K562 (cell line): ENCODE measurements at regions not wholly inside any gene's neighbourhood (a gene's known extent, or its start where the extent isn't known, plus 50 kb on each side); places are given as distances from the start of the nearest gene placed in this dataset.

Source experiments
- MYNN ChIP-seq, 2 experiments: sonication (generic); formaldehyde crosslinking in 1 of 2; IDR thresholded peaks; 2 replicates each; pipeline versions ENCODE4 v1.5.0 to v1.6.1; 2016 to 2020; ENCODE audit warnings: antibody characterized with exemption in 1 of 2, missing genetic modification reagents in 1 of 2
- RBM14 ChIP-seq: fragments of 200-400 bp; formaldehyde crosslinking; IDR thresholded peaks from 2 replicates; pipeline ENCODE4 v1.6.1; 2018; ENCODE audit warnings: low read depth, mild to moderate bottlenecking, low read length, moderate library complexity, borderline replicate concordance; ENCODE audit not compliant: insufficient read depth
- SIN3A ChIP-seq, 2 experiments: fragments of 150-350 bp in 1 of 2; IDR thresholded peaks; 2 replicates each; pipeline ENCODE4 v1.6.1; 2011 to 2016; ENCODE audit warnings: borderline replicate concordance in 2 of 2, low read depth in 2 of 2, low read length in 2 of 2, mild to moderate bottlenecking in 2 of 2, moderate library complexity in 2 of 2; ENCODE audit not compliant: control insufficient read depth in 1 of 2
- TBP ChIP-seq: optimal IDR thresholded peaks from 2 replicates; pipeline ENCODE3; 2011; ENCODE audit warnings: low read depth, low read length, improper control_type of control experiment
- ZNF12 ChIP-seq: sonication (generic); formaldehyde crosslinking; IDR thresholded peaks from 2 replicates; pipeline ENCODE4 v1.4.0; 2020; ENCODE audit warnings: mild to moderate bottlenecking, missing genetic modification reagents
- ZNF224 ChIP-seq: sonication (generic); formaldehyde crosslinking; IDR thresholded peaks from 2 replicates; pipeline ENCODE4 v1.8.0; 2022; ENCODE audit warnings: mild to moderate bottlenecking, missing genetic modification reagents
- ZNF311 ChIP-seq: fragments of 250-450 bp; sonication (Bioruptor Pico); IDR thresholded peaks from 2 replicates; pipeline ENCODE4 v1.4.0; 2020; ENCODE audit warnings: mild to moderate bottlenecking, moderate library complexity
- TF ChIP-seq, protein P1 (sequence below), 2 experiments: fragments of 450-650 bp; IDR thresholded peaks; 2 replicates each; pipeline ENCODE4 v1.6.1; 2016; ENCODE audit warnings: mild to moderate bottlenecking in 2 of 2, borderline replicate concordance in 1 of 2, low read depth in 1 of 2, moderate library complexity in 1 of 2
- TF ChIP-seq, protein P2 (sequence below): fragments of 250-450 bp; sonication (Bioruptor Pico); IDR thresholded peaks from 2 replicates; pipeline ENCODE4 v1.8.0; 2022; ENCODE audit warnings: inconsistent platforms, mild to moderate bottlenecking, moderate library complexity, borderline replicate concordance

DNA sequence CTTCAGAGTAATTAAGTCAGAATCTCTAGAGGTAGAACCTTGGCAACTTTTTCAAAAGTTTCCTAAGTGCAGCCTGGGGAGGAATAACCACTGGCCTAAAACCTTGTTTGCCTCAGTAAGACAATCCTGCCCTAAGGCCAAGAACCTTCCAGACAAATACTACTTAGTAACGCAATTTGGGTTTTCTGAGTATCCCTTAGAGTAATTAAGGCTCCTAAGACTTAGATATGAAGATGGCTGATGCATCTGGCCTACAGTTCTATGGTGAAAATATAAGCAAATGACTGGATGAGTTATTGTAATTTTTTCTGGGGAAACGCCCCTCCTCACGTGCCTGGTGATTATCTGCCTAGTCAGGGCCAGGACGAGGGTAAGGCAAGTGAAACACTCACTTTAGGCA, 95.7 kb upstream of the DLX2 start:
- TF ChIP-seq ZNF224 (CRISPR knock-in tag) = no peak
- TF ChIP-seq SIN3A (IDR thresholded peaks at IDR 0.05; ENCODE audit: borderline replicate concordance in 2 of 2, control insufficient read depth in 1 of 2, low read depth in 2 of 2, low read length in 2 of 2) = no peak
- TF ChIP-seq, protein P1, sequence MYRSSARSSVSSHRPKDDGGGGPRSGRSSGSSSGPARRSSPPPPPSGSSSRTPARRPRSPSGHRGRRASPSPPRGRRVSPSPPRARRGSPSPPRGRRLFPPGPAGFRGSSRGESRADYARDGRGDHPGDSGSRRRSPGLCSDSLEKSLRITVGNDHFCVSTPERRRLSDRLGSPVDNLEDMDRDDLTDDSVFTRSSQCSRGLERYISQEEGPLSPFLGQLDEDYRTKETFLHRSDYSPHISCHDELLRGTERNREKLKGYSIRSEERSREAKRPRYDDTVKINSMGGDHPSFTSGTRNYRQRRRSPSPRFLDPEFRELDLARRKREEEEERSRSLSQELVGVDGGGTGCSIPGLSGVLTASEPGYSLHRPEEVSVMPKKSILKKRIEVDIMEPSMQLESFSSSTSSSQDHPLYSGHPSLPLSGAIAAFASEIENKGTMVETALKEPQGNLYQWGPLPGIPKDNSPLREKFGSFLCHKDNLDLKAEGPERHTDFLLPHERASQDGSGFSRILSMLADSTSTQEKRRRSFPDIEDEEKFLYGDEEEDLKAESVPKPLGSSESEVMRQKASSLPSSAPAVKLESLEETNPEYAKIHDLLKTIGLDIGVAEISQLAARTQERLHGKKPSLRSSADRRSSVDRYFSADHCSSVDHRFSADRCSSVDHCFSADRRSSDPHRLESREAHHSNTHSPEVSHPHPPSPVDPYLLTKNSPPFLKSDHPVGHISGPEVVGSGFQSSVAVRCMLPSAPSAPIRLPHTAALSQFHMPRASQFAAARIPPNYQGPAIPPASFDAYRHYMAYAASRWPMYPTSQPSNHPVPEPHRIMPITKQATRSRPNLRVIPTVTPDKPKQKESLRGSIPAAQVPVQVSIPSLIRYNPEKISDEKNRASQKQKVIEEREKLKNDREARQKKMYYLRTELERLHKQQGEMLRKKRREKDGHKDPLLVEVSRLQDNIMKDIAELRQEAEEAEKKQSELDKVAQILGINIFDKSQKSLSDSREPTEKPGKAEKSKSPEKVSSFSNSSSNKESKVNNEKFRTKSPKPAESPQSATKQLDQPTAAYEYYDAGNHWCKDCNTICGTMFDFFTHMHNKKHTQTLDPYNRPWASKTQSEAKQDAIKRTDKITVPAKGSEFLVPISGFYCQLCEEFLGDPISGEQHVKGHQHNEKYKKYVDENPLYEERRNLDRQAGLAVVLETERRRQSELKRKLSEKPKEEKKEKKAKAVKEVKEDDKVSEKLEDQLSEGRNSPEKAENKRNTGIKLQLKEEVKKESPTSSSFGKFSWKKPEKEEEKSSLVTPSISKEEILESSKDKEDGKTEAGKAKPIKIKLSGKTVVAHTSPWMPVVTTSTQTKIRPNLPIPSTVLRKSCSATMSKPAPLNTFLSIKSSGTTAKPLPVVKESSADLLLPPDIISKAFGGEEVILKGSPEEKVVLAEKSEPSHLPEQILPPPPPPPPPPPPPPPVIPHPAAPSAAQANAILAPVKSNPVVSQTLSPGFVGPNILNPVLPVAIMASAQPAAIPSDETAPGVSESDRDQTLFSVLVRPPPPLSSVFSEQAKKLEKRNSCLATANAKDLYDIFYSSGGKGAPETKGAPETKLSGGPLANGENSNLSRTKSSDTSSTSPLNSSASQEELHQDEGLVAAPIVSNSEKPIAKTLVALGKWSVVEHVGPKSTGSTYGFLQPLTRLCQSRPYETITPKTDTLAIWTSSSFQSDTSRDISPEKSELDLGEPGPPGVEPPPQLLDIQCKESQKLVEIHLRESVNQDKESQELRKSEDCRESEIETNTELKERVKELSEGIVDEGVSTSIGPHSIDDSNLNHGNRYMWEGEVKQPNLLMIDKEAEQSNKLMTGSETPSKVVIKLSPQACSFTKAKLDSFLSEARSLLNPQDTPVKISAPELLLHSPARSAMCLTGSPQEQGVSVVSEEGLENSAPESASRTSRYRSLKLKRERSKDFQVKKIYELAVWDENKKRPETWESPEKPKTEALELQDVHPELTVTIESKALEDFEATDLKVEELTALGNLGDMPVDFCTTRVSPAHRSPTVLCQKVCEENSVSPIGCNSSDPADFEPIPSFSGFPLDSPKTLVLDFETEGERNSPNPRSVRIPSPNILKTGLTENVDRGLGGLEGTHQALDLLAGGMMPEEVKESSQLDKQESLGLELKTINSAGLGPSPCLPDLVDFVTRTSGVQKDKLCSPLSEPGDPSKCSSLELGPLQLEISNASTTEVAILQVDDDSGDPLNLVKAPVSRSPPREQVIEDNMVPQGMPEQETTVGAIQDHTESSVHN (IDR thresholded peaks at IDR 0.05; ENCODE audit: borderline replicate concordance in 1 of 2, low read depth in 1 of 2) = no peak
- TF ChIP-seq RBM14 = no peak
- TF ChIP-seq ZNF12 (CRISPR knock-in tag) = no peak
- no peak for TF ChIP-seq TBP
- no peak for TF ChIP-seq ZNF311
- TF ChIP-seq MYNN (IDR thresholded peaks at IDR 0.05) = no peak
- no peak for TF ChIP-seq MYNN (CRISPR knock-in tag; IDR thresholded peaks at IDR 0.05)
- TF ChIP-seq, protein P2, sequence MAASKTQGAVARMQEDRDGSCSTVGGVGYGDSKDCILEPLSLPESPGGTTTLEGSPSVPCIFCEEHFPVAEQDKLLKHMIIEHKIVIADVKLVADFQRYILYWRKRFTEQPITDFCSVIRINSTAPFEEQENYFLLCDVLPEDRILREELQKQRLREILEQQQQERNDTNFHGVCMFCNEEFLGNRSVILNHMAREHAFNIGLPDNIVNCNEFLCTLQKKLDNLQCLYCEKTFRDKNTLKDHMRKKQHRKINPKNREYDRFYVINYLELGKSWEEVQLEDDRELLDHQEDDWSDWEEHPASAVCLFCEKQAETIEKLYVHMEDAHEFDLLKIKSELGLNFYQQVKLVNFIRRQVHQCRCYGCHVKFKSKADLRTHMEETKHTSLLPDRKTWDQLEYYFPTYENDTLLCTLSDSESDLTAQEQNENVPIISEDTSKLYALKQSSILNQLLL = no peak
